HG03066 (cell line): ENCODE measurements at regions not wholly inside any gene's neighbourhood (a gene's known extent, or its start where the extent isn't known, plus 50 kb on each side); places are given as distances from the start of the nearest gene placed in this dataset.
"Not testable (repeated sequence)": the region's sequence is repeated elsewhere in the genome, so short reads cannot be mapped to it uniquely, and the experiment has no call there.

Source experiments
- ATAC-seq: cut with Tn5 transposase; IDR thresholded peaks from one replicate; pipeline ENCODE4 v1.9.1; 2021; ENCODE audit warnings: low read depth; ENCODE audit not compliant: unreplicated experiment

GRCh38 chr3:147471741-147472140 is 62.6 kb downstream of the ZIC1 start:
- ATAC-seq, result no peak

- ATAC-seq, result no peak
Observed at GRCh38 chr3:147472846-147473245, 63.7 kb downstream of the ZIC1 start.

GRCh38 chr3:147483145-147483544 is 74.0 kb downstream of the ZIC1 start:
- no peak for ATAC-seq

GRCh38 chr3:147483578-147483977 is 74.4 kb downstream of the ZIC1 start:
- no peak for ATAC-seq

- no peak for ATAC-seq
Observed at GRCh38 chr3:147493065-147493464, 83.9 kb downstream of the ZIC1 start.

- no peak for ATAC-seq
Observed at GRCh38 chr3:147493666-147494065, 84.5 kb downstream of the ZIC1 start.

GRCh38 chr3:147497286-147497685 is 88.1 kb downstream of the ZIC1 start:
- ATAC-seq, result no peak

- ATAC-seq, result no peak
Observed at GRCh38 chr3:147507638-147508286, 98.6 kb downstream of the ZIC1 start.

GRCh38 chr3:147509448-147509847 is 100.3 kb downstream of the ZIC1 start:
- no peak for ATAC-seq

GRCh38 chr3:147513785-147514184 is 104.6 kb downstream of the ZIC1 start:
- no peak for ATAC-seq

GRCh38 chr3:147514366-147515160 is 105.4 kb downstream of the ZIC1 start:
- ATAC-seq, result no peak

- no peak for ATAC-seq
Observed at GRCh38 chr3:147518465-147518864, 109.3 kb downstream of the ZIC1 start.

- no peak for ATAC-seq
Observed at GRCh38 chr3:147521646-147522045, 112.5 kb downstream of the ZIC1 start.

GRCh38 chr3:147522780-147523179 is 113.6 kb downstream of the ZIC1 start:
- ATAC-seq, result not testable (repeated sequence)

GRCh38 chr3:147529551-147529950 is 120.4 kb downstream of the ZIC1 start:
- ATAC-seq, result no peak

GRCh38 chr3:147538034-147538433 is 128.9 kb downstream of the ZIC1 start:
- peak; percentile 61 for ATAC-seq

GRCh38 chr3:147540921-147541320 is 131.8 kb downstream of the ZIC1 start:
- ATAC-seq, result no peak

GRCh38 chr3:147544290-147544689 is 135.1 kb downstream of the ZIC1 start:
- ATAC-seq, result no peak

GRCh38 chr3:147551491-147551890 is 142.3 kb downstream of the ZIC1 start:
- ATAC-seq, result no peak

GRCh38 chr3:147554332-147554731 is 145.2 kb downstream of the ZIC1 start:
- ATAC-seq, result no peak

GRCh38 chr3:147572970-147573340 is 163.8 kb downstream of the ZIC1 start:
- ATAC-seq, result no peak

GRCh38 chr3:147574621-147575020 is 165.5 kb downstream of the ZIC1 start:
- ATAC-seq, result no peak
